ENCODE measurements at regions not wholly inside any gene's neighbourhood (a gene's known extent, or its start where the extent isn't known, plus 50 kb on each side); places are given as distances from the start of the nearest gene placed in this dataset.

DNA sequence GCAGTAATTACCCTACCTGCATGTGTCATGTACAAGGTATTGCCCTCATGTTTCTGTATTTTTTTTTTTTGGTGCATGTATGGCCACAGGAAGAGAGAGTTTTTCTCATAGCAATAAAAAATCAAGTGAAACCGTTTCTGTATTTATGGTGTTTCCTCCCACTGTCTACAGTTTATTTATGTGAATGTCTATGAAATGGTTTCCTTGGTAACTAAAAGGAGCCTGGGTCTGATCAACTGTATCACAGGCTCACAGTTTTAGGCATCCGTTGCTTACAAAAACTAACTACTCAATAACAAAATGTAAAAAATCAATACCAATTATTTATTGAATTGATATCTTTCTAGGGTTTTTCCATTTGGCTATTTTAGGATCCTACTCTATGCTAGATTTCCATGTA, 464.4 kb downstream of the TAF11L14 start:
- no peak overlapping the region for H3K4me3 ChIP-seq (ENCODE audit: low read depth, low read length)
- TF ChIP-seq, protein P1, sequence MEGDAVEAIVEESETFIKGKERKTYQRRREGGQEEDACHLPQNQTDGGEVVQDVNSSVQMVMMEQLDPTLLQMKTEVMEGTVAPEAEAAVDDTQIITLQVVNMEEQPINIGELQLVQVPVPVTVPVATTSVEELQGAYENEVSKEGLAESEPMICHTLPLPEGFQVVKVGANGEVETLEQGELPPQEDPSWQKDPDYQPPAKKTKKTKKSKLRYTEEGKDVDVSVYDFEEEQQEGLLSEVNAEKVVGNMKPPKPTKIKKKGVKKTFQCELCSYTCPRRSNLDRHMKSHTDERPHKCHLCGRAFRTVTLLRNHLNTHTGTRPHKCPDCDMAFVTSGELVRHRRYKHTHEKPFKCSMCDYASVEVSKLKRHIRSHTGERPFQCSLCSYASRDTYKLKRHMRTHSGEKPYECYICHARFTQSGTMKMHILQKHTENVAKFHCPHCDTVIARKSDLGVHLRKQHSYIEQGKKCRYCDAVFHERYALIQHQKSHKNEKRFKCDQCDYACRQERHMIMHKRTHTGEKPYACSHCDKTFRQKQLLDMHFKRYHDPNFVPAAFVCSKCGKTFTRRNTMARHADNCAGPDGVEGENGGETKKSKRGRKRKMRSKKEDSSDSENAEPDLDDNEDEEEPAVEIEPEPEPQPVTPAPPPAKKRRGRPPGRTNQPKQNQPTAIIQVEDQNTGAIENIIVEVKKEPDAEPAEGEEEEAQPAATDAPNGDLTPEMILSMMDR (IDR thresholded peaks at IDR 0.05; ENCODE audit: borderline replicate concordance, insufficient read depth, low read depth, low read length): no peak

DNA sequence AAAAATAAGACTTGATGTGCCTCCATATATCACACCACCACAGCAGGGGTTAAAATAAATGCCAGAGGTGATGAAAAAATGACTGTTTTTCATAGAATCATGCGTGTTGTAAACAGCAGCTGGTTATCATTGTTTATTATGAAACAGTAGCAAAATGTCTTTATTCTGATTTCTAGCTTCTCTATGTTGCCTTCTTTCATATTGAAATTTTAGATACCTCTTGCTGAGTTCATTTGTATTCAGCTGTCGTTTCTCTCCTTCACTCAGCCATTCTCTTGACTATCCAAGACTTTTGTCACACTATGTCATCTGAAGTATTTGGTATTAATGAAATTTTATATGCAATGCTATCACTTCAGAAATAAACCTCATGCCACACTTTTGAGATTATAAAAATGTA, 465.0 kb downstream of the TAF11L14 start:
- TF ChIP-seq, protein P1 (IDR thresholded peaks at IDR 0.05; ENCODE audit: borderline replicate concordance, insufficient read depth, low read depth, low read length): no peak
- H3K4me3 ChIP-seq (ENCODE audit: low read depth, low read length): no peak overlapping the region

DNA sequence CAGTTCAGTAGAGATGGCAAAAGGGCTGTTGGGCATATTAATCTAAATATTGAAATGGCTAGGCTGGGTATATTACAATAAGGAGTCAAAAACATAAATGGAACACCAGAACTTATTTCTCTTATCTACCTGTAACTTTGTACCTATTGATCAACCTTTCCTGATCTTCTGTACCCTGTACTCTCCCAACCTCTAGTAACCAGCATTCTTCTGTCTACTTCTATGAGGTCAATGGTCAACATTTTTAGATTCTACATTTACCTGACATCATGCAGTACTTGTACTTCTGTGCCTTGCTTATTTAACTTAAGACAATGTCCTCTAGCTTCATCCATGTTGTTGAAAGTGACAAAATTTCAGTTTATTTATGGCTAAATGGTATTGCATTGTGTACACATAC, 467.3 kb downstream of the TAF11L14 start:
- H3K4me3 ChIP-seq (ENCODE audit: low read depth, low read length): no peak overlapping the region
- TF ChIP-seq, protein P1 (IDR thresholded peaks at IDR 0.05; ENCODE audit: borderline replicate concordance, insufficient read depth, low read depth, low read length): no peak

DNA sequence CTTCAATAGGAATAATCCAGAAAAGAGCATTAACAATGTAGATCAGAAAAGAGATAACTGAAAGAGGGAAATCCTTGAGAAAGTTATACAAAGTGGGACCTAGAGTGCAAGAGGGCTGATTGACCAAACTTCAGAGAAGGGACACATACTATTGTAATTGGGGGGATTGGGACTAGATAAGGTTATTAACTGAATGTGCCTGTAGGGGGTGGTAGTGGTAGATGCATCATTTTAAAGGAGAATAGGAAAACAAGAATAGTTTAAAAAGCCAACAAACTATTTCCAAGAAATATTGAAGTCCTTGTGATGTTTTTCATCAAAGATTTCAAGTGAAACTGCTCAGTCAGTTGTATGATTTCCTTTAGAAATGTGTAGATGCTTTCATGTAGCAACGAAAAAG, 468.5 kb downstream of the TAF11L14 start:
- no peak overlapping the region for H3K4me3 ChIP-seq (ENCODE audit: low read depth, low read length)
- TF ChIP-seq, protein P1 (IDR thresholded peaks at IDR 0.05; ENCODE audit: borderline replicate concordance, insufficient read depth, low read depth, low read length): no peak

DNA sequence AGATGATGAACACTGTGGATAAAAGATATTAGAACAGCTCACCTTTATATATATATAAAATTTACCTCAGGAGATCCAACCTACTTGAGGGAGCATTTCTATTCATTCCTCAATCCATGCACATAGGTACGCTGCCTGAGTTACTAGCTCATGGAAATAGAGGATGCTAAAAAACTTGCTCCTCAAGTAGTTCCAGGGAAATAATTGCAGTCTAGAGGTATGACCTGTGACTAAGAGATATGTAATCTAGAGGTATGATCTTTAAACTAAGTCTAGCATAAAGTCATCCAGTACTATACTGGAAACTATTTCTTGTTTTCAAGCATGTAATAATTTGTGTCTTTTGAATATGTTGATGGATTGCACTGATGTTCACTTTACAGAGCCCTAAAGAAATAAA, 471.2 kb downstream of the TAF11L14 start:
- TF ChIP-seq, protein P1 (IDR thresholded peaks at IDR 0.05; ENCODE audit: borderline replicate concordance, insufficient read depth, low read depth, low read length): no peak
- H3K4me3 ChIP-seq (ENCODE audit: low read depth, low read length): no peak overlapping the region

DNA sequence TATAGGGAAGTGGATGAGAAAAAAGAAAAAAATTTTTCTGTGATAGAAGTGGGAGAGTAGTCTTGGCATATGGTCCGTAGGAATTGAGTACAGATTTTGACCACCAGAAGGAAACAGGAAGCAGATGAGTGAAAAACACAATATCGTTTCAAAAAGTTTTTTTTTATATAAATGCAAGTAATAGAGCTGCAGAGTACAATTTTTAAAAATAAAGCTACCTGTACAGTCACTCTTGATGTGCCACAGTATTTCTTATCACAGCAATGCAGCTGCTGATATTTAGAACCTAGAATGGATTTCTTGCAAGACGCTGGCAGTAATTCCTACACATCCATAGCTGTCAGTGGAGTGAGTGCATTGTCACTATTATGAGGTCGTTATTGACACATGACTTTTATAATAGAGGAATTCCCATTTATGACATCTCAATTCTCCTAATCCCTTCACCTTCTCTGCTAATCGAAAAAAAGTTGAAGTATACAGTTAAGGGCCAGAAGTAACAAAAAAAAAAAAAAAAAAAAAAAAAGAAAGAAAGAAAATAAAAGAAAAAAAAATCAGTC, 477.7 kb downstream of the TAF11L14 start:
- no peak overlapping the region for H3K4me3 ChIP-seq (ENCODE audit: low read depth, low read length)
- TF ChIP-seq, protein P1 (IDR thresholded peaks at IDR 0.05; ENCODE audit: borderline replicate concordance, insufficient read depth, low read depth, low read length): no peak

DNA sequence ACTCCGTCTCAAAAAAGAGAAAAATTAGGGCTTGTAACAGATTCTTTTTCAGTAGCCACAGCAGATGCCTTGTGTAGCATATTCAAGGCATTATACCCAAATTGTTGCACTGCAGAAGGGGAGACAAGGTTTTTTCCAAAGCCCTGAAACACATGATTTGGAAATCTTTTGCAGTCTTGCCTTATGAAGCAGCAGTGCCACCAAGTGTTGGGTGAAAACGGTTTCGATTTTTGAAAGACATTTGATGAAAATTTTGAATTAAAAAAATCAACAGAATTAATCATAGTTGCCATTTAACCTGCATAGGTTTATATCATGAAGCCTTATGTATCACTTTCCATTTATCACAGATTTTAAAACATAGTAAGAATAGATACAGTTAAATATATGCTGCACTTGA, 479.5 kb downstream of the TAF11L14 start:
- no peak overlapping the region for H3K4me3 ChIP-seq (ENCODE audit: low read depth, low read length)
- TF ChIP-seq, protein P1 (IDR thresholded peaks at IDR 0.05; ENCODE audit: borderline replicate concordance, insufficient read depth, low read depth, low read length): no peak

Data from GM12875 (cell line).